WTC11 (cell line): ENCODE measurements at regions not wholly inside any gene's neighbourhood (a gene's known extent, or its start where the extent isn't known, plus 50 kb on each side); places are given as distances from the start of the nearest gene placed in this dataset.

Experiments
- ATF1 ChIP-seq: sonication (generic); formaldehyde crosslinking; IDR thresholded peaks from 2 replicates; pipeline ENCODE4 v1.8.1; 2023; ENCODE audit warnings: mild to moderate bottlenecking, moderate library complexity, missing genetic modification reagents
- CBFB ChIP-seq: sonication (generic); formaldehyde crosslinking; IDR thresholded peaks from 2 replicates; pipeline ENCODE4 v1.8.1; 2022; ENCODE audit warnings: mild to moderate bottlenecking, low read depth, missing genetic modification reagents
- CREB1 ChIP-seq: sonication (generic); formaldehyde crosslinking; IDR thresholded peaks from 2 replicates; pipeline ENCODE4 v1.8.0; 2023; ENCODE audit warnings: mild to moderate bottlenecking, missing genetic modification reagents
- ELF4 ChIP-seq: sonication (generic); formaldehyde crosslinking; IDR thresholded peaks from 2 replicates; pipeline ENCODE4 v1.8.1; 2022; ENCODE audit warnings: low read depth, mild to moderate bottlenecking, moderate library complexity, missing genetic modification reagents
- MYBL2 ChIP-seq: sonication (generic); formaldehyde crosslinking; IDR thresholded peaks from 2 replicates; pipeline ENCODE4 v1.8.1; 2023; ENCODE audit warnings: mild to moderate bottlenecking, moderate library complexity, missing genetic modification reagents
- NFE2L1 ChIP-seq: sonication (generic); formaldehyde crosslinking; IDR thresholded peaks from 2 replicates; pipeline ENCODE4 v1.8.1; 2023; ENCODE audit warnings: missing genetic modification reagents
- STAT6 ChIP-seq: sonication (generic); formaldehyde crosslinking; conservative IDR thresholded peaks from 2 replicates; pipeline ENCODE4 v1.8.1; 2023; ENCODE audit warnings: mild to moderate bottlenecking, low read depth, missing genetic modification reagents, moderate library complexity
- TCF7 ChIP-seq: sonication (generic); formaldehyde crosslinking; IDR thresholded peaks from 2 replicates; pipeline ENCODE4 v1.8.0; 2022; ENCODE audit warnings: mild to moderate bottlenecking, low read depth, missing genetic modification reagents, moderate library complexity
- TF ChIP-seq, protein P1 (sequence below): fragments of 200-600 bp; IDR thresholded peaks from 2 replicates; pipeline ENCODE4 v1.8.0; 2022; ENCODE audit warnings: antibody characterized with exemption

GRCh38 chr20:24042646-24043045 is 54.1 kb upstream of the GGTLC1 start:
- TF ChIP-seq ELF4 (no peak), NFE2L1 (no peak), CREB1 (no peak), STAT6 (no peak), TCF7 (CRISPR knock-in tag) (no peak), MYBL2 (CRISPR knock-in tag) (no peak), ATF1 (no peak), CBFB (CRISPR knock-in tag) (no peak)
- TF ChIP-seq, protein P1, sequence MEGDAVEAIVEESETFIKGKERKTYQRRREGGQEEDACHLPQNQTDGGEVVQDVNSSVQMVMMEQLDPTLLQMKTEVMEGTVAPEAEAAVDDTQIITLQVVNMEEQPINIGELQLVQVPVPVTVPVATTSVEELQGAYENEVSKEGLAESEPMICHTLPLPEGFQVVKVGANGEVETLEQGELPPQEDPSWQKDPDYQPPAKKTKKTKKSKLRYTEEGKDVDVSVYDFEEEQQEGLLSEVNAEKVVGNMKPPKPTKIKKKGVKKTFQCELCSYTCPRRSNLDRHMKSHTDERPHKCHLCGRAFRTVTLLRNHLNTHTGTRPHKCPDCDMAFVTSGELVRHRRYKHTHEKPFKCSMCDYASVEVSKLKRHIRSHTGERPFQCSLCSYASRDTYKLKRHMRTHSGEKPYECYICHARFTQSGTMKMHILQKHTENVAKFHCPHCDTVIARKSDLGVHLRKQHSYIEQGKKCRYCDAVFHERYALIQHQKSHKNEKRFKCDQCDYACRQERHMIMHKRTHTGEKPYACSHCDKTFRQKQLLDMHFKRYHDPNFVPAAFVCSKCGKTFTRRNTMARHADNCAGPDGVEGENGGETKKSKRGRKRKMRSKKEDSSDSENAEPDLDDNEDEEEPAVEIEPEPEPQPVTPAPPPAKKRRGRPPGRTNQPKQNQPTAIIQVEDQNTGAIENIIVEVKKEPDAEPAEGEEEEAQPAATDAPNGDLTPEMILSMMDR: no peak
